HG02981 (cell line): ENCODE measurements at regions not wholly inside any gene's neighbourhood (a gene's known extent, or its start where the extent isn't known, plus 50 kb on each side); places are given as distances from the start of the nearest gene placed in this dataset.
A peak's percentile ranks its signal among the peaks of the same experiment; 100 is the strongest.
"Not testable (repeated sequence)": the region's sequence is repeated elsewhere in the genome, so short reads cannot be mapped to it uniquely, and the experiment has no call there.

Experiments used
- ATAC-seq: cut with Tn5 transposase; IDR thresholded peaks from one replicate; pipeline ENCODE4 v1.9.1; 2021; ENCODE audit warnings: mild to moderate bottlenecking, moderate library complexity; ENCODE audit not compliant: unreplicated experiment

DNA sequence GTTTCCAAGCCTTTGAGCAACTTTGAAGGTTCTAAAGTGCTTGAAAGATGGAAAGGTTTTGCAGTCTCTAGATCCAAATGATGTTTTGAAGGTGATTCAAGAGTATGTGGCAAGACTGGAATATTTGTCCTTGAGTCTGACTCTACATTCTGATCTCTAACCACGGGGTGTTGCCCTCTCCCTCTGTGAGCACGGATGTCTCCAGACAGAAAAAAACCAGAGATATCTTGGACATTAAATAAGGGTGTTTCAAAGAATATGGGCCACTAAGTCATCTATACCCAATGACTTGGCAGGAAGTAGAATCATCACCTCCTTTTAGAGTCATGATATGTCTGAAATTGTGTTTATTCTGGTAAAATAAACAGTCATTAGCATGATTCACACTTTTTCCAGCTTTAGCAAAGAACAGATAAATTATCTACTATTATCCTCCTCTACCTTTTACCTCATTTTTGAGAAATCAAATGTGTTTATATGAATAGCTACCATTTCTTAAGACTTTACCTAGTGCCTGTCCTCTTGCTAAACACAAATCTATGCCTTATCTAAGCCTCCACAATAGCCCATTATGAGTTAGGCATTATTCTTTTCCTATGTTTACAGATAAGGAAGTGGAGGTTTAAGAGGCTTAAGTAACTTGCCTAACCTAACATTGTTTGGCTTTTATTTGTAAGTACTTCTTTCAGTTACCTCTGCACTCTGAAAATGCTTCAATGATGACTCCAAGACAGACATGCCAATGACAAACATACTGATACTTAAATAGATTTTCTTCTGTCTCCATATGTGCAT, 384.4 kb downstream of the BMP2 start:
- ATAC-seq = no peak

DNA sequence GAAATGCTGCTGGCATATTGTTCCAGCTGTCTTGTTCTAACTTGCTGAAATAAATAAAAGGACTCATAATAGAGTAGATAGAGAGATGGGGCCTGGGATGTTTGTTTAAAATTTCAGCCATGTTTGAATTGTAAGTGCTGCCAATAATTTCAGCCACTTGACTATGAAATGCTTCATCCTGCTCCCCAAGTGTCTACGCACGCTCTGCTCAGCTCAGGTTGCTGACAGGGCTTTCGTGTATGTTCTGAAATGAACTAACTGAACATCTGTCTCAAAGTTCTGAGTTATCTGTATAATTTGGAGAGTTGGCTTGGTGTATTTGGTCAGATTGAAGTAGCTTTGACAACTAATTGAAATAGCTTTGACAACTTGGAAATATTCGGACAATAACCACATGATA, 387.8 kb downstream of the BMP2 start:
- ATAC-seq = no peak

DNA sequence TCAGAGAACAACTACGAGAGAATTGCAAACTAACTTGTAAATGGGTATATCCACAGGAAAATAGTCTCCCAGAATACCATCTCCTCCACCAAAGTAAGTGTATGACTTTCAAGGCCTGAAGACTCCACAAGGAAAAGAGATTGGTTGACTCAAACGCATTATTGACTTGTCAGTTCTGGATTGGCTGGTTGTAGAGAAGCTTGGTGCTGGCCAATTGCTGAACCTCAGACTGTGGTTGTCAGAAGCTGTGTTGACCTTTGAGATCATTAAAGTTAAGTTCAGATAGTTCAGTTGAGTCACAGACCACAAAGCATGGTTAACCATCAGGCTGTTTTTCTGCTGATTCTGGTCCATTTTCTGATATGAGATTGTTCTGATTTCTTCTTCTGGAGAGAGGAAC, 388.3 kb downstream of the BMP2 start:
- ATAC-seq = no peak

DNA sequence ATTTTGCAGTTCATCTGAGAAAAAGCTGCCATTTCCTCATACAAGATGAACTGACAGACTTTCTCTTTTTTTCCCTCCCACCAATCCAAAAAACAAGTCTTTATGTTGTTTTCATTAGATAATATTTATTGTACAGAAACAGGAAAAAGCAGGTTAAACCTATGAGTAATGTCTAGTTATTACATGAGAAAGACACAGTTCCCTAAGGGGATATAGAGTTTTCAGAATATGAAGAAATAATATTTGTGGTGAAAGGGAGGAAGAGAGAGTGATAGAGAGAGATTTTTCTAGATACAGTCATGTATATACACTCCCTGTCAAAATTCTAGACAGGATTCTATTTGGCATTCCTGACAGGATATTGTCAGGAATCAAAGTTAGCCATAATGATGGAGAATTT, 392.4 kb downstream of the BMP2 start:
- no peak for ATAC-seq

DNA sequence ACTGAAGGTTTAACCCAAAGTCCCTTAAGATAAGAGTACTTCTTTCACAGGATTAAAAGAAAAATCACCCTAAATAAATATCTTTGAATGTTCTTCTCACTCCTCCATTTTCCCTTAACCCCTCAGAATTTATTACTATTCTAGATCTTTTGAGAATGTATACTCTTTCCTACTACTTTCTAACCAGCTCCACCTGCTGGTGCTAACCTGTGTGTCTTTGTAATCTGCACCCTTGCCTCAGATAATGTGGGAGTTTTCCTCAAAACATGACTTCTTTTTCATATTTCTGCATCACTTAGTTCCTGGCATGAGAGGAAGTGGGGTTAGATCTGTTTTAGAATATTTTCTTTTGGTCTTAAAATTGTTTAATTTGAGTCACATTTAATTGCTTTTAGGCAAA, 394.2 kb downstream of the BMP2 start:
- no peak for ATAC-seq

DNA sequence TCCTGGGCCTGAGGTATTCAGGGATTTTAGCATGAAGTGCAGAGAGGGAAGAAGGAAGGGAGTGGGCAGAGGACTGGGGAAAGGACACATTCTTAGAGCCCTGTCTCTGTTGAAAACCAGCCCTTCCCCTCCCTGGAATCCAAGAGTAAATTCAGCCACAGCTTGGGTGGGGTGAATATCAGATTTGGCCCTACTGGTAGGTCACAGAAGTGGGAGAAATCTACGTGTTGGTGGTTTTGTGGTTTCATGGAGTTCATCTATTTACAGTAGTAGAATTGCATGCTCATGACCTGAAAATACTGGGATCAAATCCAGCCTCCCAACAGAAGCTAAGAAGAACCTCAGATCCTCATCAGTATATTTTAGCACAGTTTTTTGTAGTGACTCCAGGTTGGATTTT, 404.4 kb downstream of the BMP2 start:
- no peak for ATAC-seq

DNA sequence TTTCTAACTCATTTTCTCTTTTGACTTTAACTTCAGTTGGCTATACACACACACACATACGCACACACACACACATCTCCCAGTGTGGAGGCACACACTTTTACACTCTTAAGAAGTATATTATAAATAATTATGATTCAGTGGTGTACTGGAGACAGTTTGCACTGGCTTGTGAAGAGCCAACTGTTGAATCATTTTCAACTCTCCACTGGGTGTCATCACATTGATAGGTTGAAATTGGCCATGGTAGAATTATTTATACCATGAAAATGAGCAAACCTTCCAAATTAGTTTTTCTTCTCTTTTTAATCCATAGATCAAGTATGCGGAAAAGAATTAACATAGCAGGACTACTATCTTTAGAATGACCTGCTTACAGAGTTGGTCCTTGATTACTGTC, 407.1 kb downstream of the BMP2 start:
- no peak for ATAC-seq

DNA sequence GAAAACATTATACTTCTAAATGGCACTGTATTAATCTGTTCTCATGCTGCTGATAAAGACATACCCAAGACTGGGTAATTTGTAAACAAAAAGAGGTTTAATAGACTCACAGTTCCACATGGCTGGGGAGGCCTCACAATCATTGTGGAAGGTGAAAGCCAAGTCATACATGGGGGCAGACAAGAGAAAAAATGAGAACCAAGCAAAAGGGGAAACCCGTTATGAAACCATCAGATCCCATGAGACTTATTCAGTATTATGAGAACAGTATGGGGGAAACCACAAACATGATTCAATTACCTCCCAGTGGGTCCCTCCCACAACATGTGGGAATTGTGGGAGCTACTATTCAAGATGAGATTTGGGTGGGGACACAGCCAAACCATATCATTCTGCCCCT, 408.3 kb downstream of the BMP2 start:
- not testable (repeated sequence) for ATAC-seq

DNA sequence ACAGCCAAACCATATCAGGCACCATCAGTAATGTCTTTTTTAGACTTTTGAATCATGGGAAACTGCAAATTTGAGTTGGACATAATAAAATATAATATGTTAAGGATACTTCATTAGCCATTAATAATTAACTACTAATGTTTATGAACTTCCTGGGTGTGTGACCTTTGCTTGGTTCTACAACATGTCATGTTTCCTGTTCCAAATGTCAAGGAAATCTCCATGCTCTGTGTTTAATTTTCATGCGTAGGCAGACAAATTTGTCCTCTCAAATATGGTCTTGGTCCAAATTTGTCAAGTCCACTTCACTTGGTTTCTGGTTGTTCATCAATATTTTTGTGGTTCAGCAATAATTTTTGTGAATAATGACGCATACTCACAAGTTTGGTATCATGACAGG, 410.5 kb downstream of the BMP2 start:
- no peak for ATAC-seq

DNA sequence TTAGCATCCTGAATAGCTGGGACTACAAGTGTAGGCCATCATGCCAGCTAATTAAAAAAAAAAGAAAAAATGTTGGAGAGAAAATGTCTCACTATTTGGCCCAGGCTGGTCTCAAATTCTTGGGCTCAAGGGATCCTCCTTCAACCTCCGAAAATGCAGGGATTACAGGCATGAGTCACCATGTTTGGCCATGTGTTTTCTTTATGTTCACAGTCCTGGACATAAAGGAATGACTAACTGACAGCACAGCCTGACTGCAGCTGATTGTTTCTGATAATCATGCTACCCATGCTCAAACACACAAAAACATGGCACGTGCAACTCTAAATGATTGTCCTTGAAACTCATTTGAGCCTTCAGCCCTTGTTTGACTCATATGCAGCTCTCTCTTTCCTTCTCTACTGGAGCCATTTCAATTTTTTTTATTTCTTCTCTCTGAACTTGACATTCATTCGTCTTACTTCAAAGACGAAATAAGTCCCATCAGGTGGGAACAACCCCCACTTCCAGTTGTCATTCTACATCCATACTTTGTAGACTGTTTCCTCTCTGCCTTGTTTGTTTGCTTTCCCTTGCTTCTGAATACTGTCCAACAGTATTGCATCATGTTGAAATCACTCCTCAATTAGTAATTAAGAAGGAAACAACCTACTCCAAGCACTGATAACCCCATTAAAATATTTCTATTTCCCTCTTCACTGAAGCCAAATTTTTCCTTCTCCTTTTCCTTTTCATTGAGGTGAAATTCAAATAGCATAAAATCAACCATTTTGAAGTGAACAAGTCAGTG, 413.0 kb downstream of the BMP2 start:
- no peak for ATAC-seq

DNA sequence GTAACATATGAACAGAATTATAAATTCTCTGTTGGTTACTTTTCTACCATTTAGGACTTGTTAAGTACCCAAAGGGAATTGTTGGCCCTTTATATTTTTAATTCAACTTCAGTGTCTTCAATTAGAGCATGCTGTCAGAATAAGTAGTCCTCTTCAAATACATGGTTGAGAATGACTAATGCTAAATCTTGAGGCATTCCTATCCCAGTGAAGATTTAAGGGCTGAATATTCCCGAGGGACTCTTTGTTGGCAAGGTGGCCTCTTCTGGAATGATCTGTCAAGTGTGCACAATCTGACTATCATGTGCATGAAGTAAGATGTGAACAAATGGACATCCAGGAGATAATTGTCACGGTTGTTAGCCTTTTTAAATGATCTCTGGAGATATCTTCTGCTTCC, 421.7 kb downstream of the BMP2 start:
- ATAC-seq = no peak

DNA sequence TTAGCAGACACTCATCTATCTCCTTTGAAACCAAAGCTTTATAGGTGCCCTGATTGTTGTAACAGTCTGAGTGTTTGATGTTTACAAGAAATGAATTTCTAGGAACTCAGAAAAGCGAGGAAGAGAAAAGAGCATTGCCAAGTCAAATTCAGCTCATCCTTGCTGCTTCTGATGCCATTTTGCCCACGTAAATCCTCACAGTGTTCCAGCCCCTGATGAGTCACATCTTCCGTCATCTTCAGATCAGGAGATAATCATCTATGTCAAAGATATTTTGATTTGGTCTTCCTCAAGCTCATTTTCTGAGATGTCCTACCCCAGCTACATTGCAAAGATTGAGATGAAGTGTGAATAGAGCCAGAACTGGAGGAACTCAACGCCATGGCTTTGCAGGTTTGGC, 426.2 kb downstream of the BMP2 start:
- ATAC-seq = no peak

DNA sequence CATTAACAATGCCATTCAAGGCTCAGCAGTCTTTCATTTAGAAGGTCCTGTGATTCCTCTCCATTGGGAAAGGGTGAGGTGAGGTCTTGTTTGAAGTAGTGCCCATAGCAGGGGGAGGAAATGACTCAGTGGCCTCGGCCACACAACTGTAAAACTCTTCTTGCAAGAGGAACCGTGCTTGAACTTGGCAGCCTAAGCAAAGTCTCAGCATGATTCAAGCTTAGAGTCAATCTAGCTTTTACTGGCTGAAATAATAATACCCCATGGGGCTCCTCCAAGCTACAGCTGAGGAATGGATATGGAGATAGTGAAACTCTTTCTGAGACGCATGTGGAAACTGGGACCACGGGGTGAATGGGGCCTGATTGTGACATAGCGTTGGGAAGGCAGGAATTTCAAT, 428.2 kb downstream of the BMP2 start:
- ATAC-seq = no peak

DNA sequence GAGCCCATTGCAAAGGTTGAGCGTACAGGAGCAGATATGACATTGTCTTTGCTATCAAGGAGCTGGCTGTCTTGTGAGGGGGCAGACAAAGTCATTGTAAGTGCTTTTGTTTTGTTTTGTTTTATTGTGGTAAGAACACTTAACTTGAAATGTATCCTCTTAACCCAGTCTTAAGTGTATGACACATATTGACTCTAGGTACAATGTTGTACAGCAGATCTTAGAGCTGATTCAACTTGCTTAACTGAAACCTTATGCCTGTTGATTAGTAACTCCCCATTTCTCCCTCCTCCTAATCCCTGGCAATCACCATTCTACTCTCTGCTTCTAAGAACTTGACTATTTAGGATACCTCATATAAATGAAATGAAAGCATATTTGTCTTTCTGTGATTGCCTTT, 429.0 kb downstream of the BMP2 start:
- ATAC-seq = no peak

DNA sequence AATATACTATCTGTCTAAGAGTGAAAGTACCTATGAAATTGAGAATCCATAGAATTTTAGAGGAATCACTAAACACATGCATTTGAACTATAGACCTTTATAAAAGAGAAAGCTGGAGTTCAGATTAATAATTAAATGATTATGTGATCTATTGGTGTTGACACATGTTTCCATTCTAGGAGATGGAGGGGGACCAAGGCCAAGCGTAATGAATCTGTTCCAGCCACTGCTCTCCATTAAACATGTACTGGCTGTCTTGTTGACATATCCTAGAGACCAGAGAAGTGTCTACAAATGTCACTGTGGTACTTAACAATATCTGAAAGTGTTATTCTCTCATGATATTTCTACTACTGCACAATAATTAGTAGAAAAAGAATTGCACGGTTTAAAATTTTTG, 432.4 kb downstream of the BMP2 start:
- ATAC-seq = no peak

DNA sequence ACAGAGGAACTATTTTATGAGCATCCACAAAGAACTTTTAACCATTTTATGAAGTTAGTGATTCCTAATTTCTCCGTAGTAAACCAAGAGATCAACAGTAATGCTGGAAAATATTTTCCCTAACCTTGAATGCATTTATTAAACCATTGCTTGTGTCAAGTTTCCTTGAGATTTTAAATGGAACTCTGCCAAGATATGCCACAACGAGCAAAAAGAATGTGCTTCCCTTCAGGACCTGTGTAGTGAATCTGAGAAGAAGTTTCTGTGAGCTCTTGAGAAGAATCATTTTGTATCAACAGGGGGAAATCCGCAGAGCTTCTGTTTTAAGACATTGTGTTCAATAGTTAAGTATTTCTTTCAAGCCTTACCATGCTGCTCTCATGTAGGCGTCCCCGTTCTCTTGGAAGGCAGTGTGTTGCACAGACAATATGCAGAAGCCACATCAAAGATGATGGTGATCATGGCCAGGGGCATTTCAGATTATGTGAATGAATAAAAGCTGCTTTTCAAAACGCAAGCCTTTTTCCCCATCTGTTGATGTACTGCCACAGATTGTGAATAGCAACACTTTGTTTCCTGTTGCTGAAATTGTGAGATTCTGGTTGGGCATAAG, 439.8 kb downstream of the BMP2 start:
- no peak for ATAC-seq

DNA sequence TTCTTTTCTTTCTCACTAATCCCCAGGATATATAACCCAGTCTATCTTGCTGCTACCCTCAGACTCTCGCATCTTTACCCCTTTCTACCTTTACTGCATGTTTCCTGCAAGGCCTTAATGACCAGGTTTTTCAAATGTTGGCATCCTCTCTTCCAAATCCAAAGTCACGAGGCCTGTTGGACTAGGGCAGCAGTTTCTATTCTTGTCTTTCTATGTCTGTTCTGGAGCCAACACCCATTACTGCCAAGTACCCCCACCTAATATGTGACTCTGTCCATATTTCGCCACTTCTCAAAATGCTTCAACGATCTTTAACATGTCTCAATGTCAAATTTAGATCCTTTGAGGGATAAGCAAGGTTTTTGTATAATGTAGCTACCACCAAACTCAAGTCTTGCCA, 443.4 kb downstream of the BMP2 start:
- no peak for ATAC-seq

DNA sequence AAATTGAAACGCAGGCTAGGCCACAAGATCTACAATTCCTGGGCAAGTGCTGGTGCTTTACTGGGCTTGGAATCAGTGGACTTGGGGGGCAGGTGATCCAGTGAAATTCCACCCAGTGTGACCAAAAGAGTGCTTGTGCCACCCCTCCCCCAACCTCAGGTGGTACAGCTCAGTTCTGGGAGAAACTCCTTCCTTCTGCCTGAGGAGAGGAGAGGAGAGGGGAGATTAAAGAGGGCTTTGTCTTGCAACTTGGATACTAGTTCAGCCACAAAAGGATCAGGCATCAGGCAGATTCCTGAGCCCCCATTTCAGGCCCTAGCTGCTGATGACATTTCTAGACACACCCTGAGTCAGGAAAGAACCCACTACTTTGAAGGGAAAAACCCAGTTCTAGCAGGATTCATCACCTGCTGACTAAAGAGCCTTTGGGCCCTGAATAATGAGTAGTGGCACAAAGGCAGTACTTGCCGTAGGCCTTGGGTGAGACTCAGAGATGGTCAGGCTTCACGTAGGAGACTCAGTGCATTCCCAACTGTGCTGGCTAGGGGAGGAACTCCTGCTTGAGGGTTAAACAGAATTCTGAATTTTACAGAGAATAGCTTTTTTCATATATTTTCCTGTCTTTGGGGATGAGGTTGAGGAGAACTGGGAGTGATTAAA, 446.7 kb downstream of the BMP2 start:
- no peak for ATAC-seq

DNA sequence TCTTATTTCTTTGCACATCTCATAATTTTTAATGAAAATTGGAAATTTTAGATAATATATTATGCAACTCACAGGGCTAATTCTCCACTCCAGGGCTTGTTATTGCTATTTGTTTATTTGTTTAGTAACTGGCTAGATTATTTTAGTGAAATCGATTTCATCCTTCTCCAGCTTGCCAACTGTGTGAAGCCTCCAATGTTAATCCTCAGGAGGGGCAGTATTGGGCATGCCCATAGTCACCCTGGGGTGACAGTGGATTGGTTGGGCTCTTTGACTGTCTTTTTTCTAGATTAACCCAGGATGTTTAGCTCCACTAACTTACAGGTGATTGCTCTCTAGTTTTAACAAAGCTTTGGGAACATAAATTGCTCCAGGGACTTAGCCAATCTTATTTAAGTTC, 450.1 kb downstream of the BMP2 start:
- no peak for ATAC-seq

DNA sequence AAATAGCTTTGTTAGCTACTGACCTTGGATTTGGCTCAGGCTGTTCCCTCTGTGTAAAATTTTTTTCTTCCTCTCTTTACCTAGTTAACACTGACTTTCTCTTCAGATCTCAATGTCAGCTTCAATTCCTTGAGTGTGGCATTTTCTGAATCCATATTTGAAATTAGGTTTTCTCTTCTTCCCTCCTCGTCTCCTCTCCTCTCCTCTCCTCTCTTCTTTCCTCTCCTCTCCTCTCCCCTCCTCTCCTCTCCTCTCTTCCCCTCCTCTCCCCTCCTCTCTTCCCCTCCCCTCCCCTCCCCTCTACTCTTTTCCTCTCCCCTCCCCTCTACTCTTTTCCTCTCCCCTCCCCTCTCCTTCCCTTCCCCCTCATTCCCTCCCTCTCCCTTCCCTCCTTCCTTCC, 453.3 kb downstream of the BMP2 start:
- no peak for ATAC-seq

DNA sequence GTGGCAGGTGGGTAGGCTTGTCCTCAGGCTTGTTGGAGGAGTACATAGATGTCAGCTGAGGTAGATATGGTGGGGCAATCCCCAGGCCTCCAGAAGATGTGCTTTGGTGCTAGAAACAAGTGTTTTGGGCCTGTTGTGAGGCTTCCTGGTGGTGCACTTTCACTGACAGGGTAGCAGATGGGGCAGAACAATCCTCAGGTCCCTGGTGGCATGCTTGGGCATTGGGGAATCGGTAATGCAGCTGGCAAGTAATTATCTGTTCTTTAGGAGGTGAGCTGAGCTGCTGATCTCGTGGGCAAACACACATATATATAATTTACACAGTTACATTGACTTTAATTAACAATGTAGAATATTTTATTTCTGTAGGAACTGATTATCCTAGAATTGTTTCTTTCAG, 458.7 kb downstream of the BMP2 start:
- ATAC-seq = no peak

DNA sequence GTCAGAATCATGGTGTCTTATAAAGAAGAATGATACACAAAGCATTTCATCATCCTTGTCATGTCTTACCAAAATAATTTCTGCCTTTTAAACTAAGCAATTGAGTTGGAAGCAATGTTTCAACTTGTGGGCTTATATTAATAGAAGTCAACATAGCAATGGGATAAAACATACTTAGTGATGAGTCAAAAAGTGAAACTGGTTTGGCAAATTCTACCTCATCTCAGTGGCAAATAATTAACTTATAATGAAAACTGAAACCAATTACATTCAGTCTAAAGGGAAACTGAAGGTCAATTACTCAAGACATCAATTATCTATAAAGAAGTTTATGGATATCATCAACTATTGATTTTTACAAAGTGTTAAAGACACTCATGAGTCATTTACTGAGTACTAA, 463.8 kb downstream of the BMP2 start:
- peak; percentile 95 for ATAC-seq
